Gastrocnemius medialis (tissue), 4 donors: ENCODE measurements at regions not wholly inside any gene's neighbourhood (a gene's known extent, or its start where the extent isn't known, plus 50 kb on each side); places are given as distances from the start of the nearest gene placed in this dataset.

ENCODE experiments used
- ATAC-seq, 2 donors: fragments of 150-250 bp; one replicate each; pipeline ENCODE4 v1.9.1; 2016
- DNase-seq, 2 donors: peaks; one replicate each; pipeline ENCODE4 v3.0.0-alpha.2; 2019
- H3K27ac ChIP-seq, 4 donors: fragments of 200-600 bp; sonication (generic); 1 replicate in 1 of 4; 2 replicates in 3 of 4; pipeline ENCODE4 v1.5.1; 2016 to 2018; ENCODE audit warnings: mild to moderate bottlenecking in 2 of 4, moderate library complexity in 1 of 4
- H3K27me3 ChIP-seq, 3 donors: fragments of 200-600 bp; sonication (generic) in 2 of 3; 1 replicate in 1 of 3; 2 replicates in 2 of 3; pipeline versions ENCODE4 v1.5.1 to v1.6.0; 2016 to 2019; ENCODE audit warnings: mild to moderate bottlenecking in 1 of 3, moderate library complexity in 1 of 3
- H3K36me3 ChIP-seq, 2 donors: fragments of 200-600 bp; sonication (generic) in 1 of 2; one replicate each; pipeline ENCODE4 v1.5.1; 2017 to 2018
- H3K4me1 ChIP-seq, 2 donors: fragments of 200-600 bp; sonication (generic) in 1 of 2; one replicate each; pipeline ENCODE4 v1.5.1; 2016 to 2017; ENCODE audit warnings: mild to moderate bottlenecking in 2 of 2
- H3K4me3 ChIP-seq, 4 donors: fragments of 200-600 bp; sonication (generic) in 3 of 4; 1 replicate in 1 of 4; 2 replicates in 3 of 4; pipeline ENCODE4 v1.5.1; 2016 to 2019; ENCODE audit warnings: mild to moderate bottlenecking in 2 of 4
- H3K9me3 ChIP-seq, 3 donors: fragments of 200-600 bp; sonication (generic) in 2 of 3; 1 replicate in 1 of 3; 2 replicates in 2 of 3; pipeline ENCODE4 v1.5.1; 2016 to 2019
- CTCF ChIP-seq, 5 experiments: fragments of 450-650 bp in 3 of 5; fragments of 200-600 bp in 2 of 5; sonication (generic) in 2 of 5; IDR thresholded peaks in 4 of 5; conservative IDR thresholded peaks in 1 of 5; 1 replicate in 4 of 5; 2 replicates in 1 of 5; pipeline ENCODE4 v1.5.1; 2016 to 2019; ENCODE audit warnings: antibody characterized with exemption in 5 of 5, mild to moderate bottlenecking in 3 of 5, moderate library complexity in 3 of 5
- POLR2A ChIP-seq, 2 donors: fragments of 450-650 bp; IDR thresholded peaks; one replicate each; pipeline ENCODE4 v1.6.1; 2017; ENCODE audit warnings: antibody characterized with exemption in 2 of 2, mild to moderate bottlenecking in 2 of 2, moderate library complexity in 2 of 2
- in situ Hi-C, 4 donors: fragments of 200-750 bp; cut with MboI; loops; one replicate each; pipeline versions ENCODE4 v1.15.0 to v1.8.0; 2017; ENCODE audit warnings: low sequenced_read_pairs in 4 of 4
- intact Hi-C: fragments of 100-400 bp; cut with DNase I; formaldehyde crosslinking; loops from one replicate; pipeline ENCODE4 v1.15.1; 2023; ENCODE audit warnings: low total_unique reads

- in situ Hi-C loops: loop anchor here in 2 of 4 donors (10.0 to 25.0 kb wide), 2 partner anchors 531 to 538 kb away; partner anchors contain the start of gene MAFB (in 1 of the 2)
- ATAC-seq (no peak), DNase-seq (no peak)
- H3K9me3 ChIP-seq: no peaks in the 10 kb centered on the region
- no peaks in the 10 kb centered on the region for H3K4me1 ChIP-seq
- H3K27ac ChIP-seq: no peak overlapping the region
- TF ChIP-seq POLR2A (IDR thresholded peaks at IDR 0.05): no peak
- TF ChIP-seq CTCF (IDR thresholded peaks at IDR 0.05 in 4 of 5, conservative IDR thresholded peaks at IDR 0.05 in 1 of 5): no peak
- no peaks in the 10 kb centered on the region for H3K36me3 ChIP-seq
- H3K27me3 ChIP-seq: no peaks in the 10 kb centered on the region
- H3K4me3 ChIP-seq: no peak overlapping the region
- intact Hi-C loops: no loop called here
Observed at GRCh38 chr20:40156600-40157317, 532.3 kb downstream of the MAFB start.

- H3K36me3 ChIP-seq: no peaks in the 10 kb centered on the region
- no peak overlapping the region for H3K27ac ChIP-seq
- DNase-seq: no peak
- H3K4me1 ChIP-seq: no peaks in the 10 kb centered on the region
- no peak for ATAC-seq
- no peaks in the 10 kb centered on the region for H3K27me3 ChIP-seq
- in situ Hi-C loops: loop anchor here in 2 of 4 donors (10.0 to 25.0 kb wide), 2 partner anchors 533 to 540 kb away; partner anchors contain the start of gene MAFB (in 1 of the 2)
- H3K4me3 ChIP-seq: no peak overlapping the region
- TF ChIP-seq POLR2A (IDR thresholded peaks at IDR 0.05): no peak
- no peak for TF ChIP-seq CTCF (IDR thresholded peaks at IDR 0.05 in 4 of 5, conservative IDR thresholded peaks at IDR 0.05 in 1 of 5)
- intact Hi-C loops: no loop called here
- H3K9me3 ChIP-seq: no peaks in the 10 kb centered on the region
Observed at GRCh38 chr20:40154514-40154913, 534.5 kb downstream of the MAFB start.

- in situ Hi-C loops (no loop called here), intact Hi-C loops (no loop called here)
- Histone ChIP-seq H3K9me3 (no peaks in the 10 kb centered on the region), H3K27me3 (no peaks in the 10 kb centered on the region), H3K27ac (no peak overlapping the region), H3K36me3 (no peaks in the 10 kb centered on the region), H3K4me3 (no peak overlapping the region), H3K4me1 (no peaks in the 10 kb centered on the region)
- ATAC-seq (no peak), DNase-seq (no peak)
- no peak for TF ChIP-seq POLR2A (IDR thresholded peaks at IDR 0.05)
- TF ChIP-seq CTCF (IDR thresholded peaks at IDR 0.05 in 4 of 5, conservative IDR thresholded peaks at IDR 0.05 in 1 of 5): no peak
Observed at GRCh38 chr20:40148886-40149285, 540.1 kb downstream of the MAFB start.

- no peak for TF ChIP-seq POLR2A (IDR thresholded peaks at IDR 0.05)
- no peak for TF ChIP-seq CTCF (IDR thresholded peaks at IDR 0.05 in 4 of 5, conservative IDR thresholded peaks at IDR 0.05 in 1 of 5)
- Histone ChIP-seq H3K36me3 (no peaks in the 10 kb centered on the region), H3K9me3 (no peaks in the 10 kb centered on the region), H3K4me1 (no peaks in the 10 kb centered on the region), H3K27ac (no peak overlapping the region), H3K4me3 (no peak overlapping the region), H3K27me3 (no peaks in the 10 kb centered on the region)
- no peak for ATAC-seq
- DNase-seq: no peak
- in situ Hi-C loops (no loop called here), intact Hi-C loops (no loop called here)
Observed at GRCh38 chr20:40146071-40146470, 543.0 kb downstream of the MAFB start.
